Progenitor cell of endocrine pancreas (in vitro differentiated cells): ENCODE measurements at regions not wholly inside any gene's neighbourhood (a gene's known extent, or its start where the extent isn't known, plus 50 kb on each side); places are given as distances from the start of the nearest gene placed in this dataset.

Experiments
- DNase-seq: peaks from one replicate; pipeline ENCODE4 v3.0.0; 2021; ENCODE audit warnings: low spot score; ENCODE audit not compliant: unreplicated experiment
- H3K27ac Mint-ChIP-seq: 2 replicates; pipeline ENCODE4 v1.8.0; 2021; ENCODE audit warnings: mild to moderate bottlenecking, moderate library complexity, mixed read lengths
- H3K27me3 Mint-ChIP-seq: 2 replicates; pipeline ENCODE4 v1.8.0; 2021; ENCODE audit warnings: mixed read lengths
- H3K36me3 Mint-ChIP-seq: 2 replicates; pipeline ENCODE4 v1.8.0; 2022; ENCODE audit warnings: mixed read lengths; ENCODE audit not compliant: insufficient read depth
- H3K4me1 Mint-ChIP-seq: 2 replicates; pipeline ENCODE4 v1.8.0; 2021; ENCODE audit warnings: low read depth, mixed read lengths
- H3K4me3 Mint-ChIP-seq: 2 replicates; pipeline ENCODE4 v1.8.0; 2021; ENCODE audit warnings: low read depth, mild to moderate bottlenecking, moderate library complexity, mixed read lengths
- H3K9me3 Mint-ChIP-seq: 2 replicates; pipeline ENCODE4 v1.8.0; 2021; ENCODE audit warnings: low read depth, mixed read lengths
- TF ChIP-seq, protein P1 (sequence below): fragments of 200-600 bp; sonication (generic); IDR thresholded peaks from one replicate; pipeline ENCODE4 v1.5.0; 2021; ENCODE audit warnings: antibody characterized with exemption, mild to moderate bottlenecking; ENCODE audit not compliant: unreplicated experiment

- Mint-ChIP-seq H3K27ac (no peak overlapping the region), H3K27me3 (no peaks in the 10 kb centered on the region), H3K4me3 (no peak overlapping the region), H3K36me3 (no peaks in the 10 kb centered on the region), H3K9me3 (no peaks in the 10 kb centered on the region), H3K4me1 (peaks cover 5% of the 10 kb centered on the region)
- DNase-seq = no peak
- TF ChIP-seq, protein P1, sequence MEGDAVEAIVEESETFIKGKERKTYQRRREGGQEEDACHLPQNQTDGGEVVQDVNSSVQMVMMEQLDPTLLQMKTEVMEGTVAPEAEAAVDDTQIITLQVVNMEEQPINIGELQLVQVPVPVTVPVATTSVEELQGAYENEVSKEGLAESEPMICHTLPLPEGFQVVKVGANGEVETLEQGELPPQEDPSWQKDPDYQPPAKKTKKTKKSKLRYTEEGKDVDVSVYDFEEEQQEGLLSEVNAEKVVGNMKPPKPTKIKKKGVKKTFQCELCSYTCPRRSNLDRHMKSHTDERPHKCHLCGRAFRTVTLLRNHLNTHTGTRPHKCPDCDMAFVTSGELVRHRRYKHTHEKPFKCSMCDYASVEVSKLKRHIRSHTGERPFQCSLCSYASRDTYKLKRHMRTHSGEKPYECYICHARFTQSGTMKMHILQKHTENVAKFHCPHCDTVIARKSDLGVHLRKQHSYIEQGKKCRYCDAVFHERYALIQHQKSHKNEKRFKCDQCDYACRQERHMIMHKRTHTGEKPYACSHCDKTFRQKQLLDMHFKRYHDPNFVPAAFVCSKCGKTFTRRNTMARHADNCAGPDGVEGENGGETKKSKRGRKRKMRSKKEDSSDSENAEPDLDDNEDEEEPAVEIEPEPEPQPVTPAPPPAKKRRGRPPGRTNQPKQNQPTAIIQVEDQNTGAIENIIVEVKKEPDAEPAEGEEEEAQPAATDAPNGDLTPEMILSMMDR = no peak
Measured at GRCh38 chr5:39702928-39703327, 278.1 kb upstream of the DAB2 start.

DNA sequence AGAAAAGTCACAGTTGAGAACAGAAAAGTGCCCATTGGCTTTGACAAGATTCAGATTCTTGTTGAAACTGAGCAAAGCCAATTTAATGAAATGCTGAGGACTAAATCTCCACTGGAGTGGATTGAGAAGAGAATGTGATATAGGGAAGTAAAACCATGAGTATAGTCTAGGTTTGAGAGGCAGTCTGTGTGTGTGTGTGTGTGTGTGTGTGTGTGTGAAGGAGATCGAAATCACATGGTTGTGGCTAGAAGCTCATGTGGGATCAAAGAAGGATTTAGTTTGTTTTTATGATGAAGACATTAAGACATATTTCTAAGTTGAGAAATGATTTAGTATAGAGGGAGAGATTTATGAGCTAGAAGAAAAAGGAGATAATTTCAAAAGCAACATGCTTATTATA is 275.7 kb upstream of the DAB2 start:
- TF ChIP-seq, protein P1 = no peak
- Mint-ChIP-seq H3K4me1 (peaks cover 15% of the 10 kb centered on the region), H3K9me3 (no peaks in the 10 kb centered on the region), H3K27ac (no peak overlapping the region), H3K27me3 (no peaks in the 10 kb centered on the region), H3K36me3 (no peaks in the 10 kb centered on the region), H3K4me3 (no peak overlapping the region)
- DNase-seq = no peak

- Mint-ChIP-seq H3K36me3 (no peaks in the 10 kb centered on the region), H3K4me3 (no peak overlapping the region), H3K27ac (no peak overlapping the region), H3K4me1 (peaks cover 14% of the 10 kb centered on the region), H3K9me3 (no peaks in the 10 kb centered on the region), H3K27me3 (no peaks in the 10 kb centered on the region)
- DNase-seq = no peak
- TF ChIP-seq, protein P1 = no peak
Measured at GRCh38 chr5:39698838-39699560, 274.2 kb upstream of the DAB2 start.

GRCh38 chr5:39697881-39698280 is 273.1 kb upstream of the DAB2 start:
- Mint-ChIP-seq H3K27ac (no peak overlapping the region), H3K4me1 (peaks cover 14% of the 10 kb centered on the region), H3K4me3 (no peak overlapping the region), H3K36me3 (no peaks in the 10 kb centered on the region), H3K27me3 (no peaks in the 10 kb centered on the region), H3K9me3 (no peaks in the 10 kb centered on the region)
- DNase-seq = no peak
- TF ChIP-seq, protein P1 = no peak

DNA sequence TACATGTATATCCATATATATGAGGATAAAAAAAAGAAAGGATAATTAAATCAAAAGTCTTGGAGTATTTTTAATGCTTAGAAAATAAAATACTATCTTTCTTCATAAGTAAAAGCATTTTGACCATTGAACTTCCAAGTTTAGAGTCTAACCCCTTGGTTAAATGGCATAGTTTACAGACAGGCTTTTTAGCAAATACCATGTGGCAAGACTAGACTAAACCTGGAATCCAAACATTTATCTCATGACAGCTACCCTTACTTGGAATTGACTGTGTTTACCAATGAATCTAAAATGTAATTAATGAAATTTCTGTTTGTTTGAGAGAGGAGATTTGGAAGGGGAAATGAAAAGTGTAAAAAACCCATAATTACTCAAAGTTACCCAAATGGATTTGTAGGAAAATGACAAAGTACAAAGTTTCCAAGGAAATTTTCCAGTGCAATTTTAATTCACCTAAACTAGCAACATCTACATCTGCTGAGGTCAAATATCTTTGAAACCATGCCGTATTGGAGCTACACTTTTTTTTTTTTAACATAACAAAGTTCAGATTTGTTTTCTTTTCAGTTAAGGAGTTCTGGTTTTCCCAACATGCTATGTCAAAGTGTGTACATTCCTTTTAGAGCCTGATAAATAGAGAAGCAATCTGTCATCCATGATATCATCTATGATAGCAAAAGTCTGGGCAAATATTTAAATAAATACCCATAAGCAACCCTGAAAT is 272.1 kb upstream of the DAB2 start:
- Mint-ChIP-seq H3K27me3 (no peaks in the 10 kb centered on the region), H3K36me3 (no peaks in the 10 kb centered on the region), H3K9me3 (no peaks in the 10 kb centered on the region), H3K27ac (no peak overlapping the region), H3K4me3 (no peak overlapping the region), H3K4me1 (peaks cover 14% of the 10 kb centered on the region)
- no peak for DNase-seq
- TF ChIP-seq, protein P1 = no peak
